ENCODE measurements at regions not wholly inside any gene's neighbourhood (a gene's known extent, or its start where the extent isn't known, plus 50 kb on each side); places are given as distances from the start of the nearest gene placed in this dataset.

- no peak for TF ChIP-seq FOSL1 (IDR thresholded peaks at IDR 0.05; ENCODE audit: insufficient read depth, low read depth, low read length)
Measured at GRCh38 chr3:187568171-187568570, 102.0 kb downstream of the SST start (continued).

Measured in H1 (cell line).